Stimulated activated CD4-positive, alpha-beta T cell treated with anti-CD3 and anti-CD28 coated beads, Interleukin-15, amount 100 ng/mL, for 24 hours (primary cell): ENCODE measurements at regions not wholly inside any gene's neighbourhood (a gene's known extent, or its start where the extent isn't known, plus 50 kb on each side); places are given as distances from the start of the nearest gene placed in this dataset.

ENCODE experiments used
- DNase-seq: peaks from one replicate; pipeline ENCODE4 v3.0.0-alpha.2; 2020

DNA sequence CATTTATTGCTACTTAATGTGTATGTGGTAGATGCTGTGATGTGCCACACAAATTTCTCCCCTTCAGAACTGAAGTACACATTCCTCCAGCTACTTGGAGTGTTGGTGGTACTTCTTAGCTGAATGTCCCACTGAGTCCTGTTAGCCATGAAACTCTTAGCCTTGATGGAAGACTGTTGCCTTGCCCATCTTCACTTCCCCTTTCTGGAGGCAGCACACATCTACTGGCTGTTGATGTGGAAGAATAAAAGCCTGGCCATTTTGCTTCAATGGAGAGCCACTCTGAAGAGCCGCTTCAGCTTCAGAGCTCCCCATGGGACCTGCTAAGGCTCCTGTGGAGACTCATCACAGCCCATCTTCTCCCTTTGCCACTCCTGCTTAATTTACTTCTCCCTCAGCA, 157.7 kb upstream of the PITX2 start:
- DNase-seq = no peak

DNA sequence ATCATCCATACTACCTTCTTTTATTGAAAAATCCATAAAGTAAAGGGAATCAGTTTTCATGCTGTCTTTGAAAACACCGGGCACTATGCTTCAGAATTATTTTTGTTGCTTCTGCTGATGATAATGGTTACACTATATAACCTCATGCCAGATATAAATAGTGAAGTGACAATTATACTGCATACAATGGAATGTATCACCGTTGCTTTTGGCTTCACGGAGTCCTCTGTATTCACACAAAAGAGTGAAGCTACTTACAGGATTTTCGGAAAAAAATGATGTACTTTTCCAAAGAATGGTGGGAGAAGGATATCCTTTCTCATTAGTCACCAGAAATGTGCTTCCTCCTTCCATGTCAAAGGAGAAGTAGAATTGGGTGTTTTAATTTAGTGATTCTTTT, 159.1 kb upstream of the PITX2 start:
- DNase-seq = no peak

GRCh38 chr4:110787109-110787508, 164.2 kb upstream of the PITX2 start:
- no peak for DNase-seq

- DNase-seq = no peak
Measured at GRCh38 chr4:110787707-110788106, 164.8 kb upstream of the PITX2 start.

DNA sequence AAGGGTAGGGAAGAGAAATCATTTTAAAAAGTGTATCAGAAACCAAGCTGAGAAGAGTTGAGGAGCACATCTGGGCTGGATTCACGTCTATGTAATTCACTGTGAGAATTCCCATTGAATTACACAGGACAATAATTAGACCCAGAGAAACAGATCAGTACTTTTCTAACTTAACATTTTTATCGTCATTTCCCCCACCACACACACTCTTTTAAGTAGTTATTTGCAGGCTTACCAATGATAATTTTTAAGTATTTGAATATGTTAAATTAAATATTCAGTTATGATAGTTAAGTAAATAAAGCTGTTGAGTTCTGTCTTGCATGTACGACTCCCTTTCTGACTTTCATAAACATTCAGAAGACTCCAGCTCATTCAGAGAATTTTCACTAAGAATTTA, 165.4 kb upstream of the PITX2 start:
- no peak for DNase-seq

DNA sequence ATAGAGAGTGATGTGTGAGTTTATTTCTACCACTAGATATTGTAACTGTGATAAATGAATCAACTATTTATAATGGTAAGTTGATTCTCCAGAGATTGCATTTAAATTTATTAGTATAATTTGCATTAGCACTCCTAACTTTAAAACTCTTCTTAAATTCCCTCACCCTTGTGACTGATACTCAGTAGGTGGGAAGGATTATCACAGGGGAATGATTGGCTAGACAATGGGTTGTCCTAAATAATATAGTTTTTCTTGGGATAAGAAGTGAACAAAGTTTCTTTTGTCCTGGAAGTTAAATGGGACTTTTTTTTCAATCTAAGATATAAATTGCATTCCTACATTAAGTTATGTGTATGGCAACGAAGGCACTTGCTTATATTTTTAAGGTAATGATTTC, 169.2 kb upstream of the PITX2 start:
- no peak for DNase-seq

GRCh38 chr4:110793381-110793801, 170.5 kb upstream of the PITX2 start:
- no peak for DNase-seq

GRCh38 chr4:110793890-110794554, 171.1 kb upstream of the PITX2 start:
- no peak for DNase-seq

GRCh38 chr4:110795971-110796370, 173.1 kb upstream of the PITX2 start:
- DNase-seq = no peak

- DNase-seq = no peak
Measured at GRCh38 chr4:110797486-110797885, 174.6 kb upstream of the PITX2 start.

- no peak for DNase-seq
Measured at GRCh38 chr4:110798687-110799086, 175.8 kb upstream of the PITX2 start.

- no peak for DNase-seq
Measured at GRCh38 chr4:110799211-110799610, 176.3 kb upstream of the PITX2 start.

GRCh38 chr4:110801591-110801990, 178.7 kb upstream of the PITX2 start:
- DNase-seq = no peak

DNA sequence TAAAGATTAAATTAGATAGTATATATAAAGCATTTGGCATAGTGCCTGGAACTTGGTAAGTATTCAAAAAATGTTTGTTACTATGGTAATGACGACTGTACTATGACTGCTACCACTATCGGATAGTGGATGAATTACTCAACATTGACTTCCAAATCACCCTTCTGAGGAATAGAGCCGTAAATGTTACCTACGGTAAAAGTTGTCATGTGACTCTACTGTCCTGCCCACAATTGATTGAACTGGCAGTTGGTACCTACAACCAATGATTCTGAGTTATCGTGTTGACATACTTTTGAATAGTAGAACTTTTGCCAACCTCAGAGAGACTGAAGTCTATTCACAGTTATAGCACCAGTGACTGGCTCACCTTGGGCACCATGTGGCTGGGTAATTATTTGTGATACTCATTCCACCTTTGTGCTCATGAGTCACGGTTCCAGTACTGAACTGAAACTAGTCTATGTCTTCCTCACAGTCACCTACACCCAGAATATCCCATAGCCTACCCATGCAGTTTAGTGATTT, 185.5 kb upstream of the PITX2 start:
- DNase-seq = no peak

DNA sequence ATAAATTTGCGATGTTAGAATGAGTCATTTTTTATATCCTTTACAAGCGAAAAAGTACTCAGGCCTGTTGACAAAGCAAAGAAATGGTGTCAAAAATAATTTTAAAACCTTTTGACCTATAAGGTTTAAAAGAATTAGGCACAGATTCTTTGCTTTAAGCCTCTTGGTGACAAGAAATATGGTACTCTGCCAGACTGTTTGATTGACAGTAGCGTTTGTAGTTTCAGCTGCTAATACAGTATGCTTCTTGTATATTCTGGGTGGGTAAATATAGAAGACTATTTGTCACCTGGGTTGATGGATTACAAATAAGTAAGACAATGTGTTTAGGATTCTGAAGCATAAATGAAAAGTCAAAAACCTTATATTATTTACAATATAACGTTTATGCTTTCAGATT, 193.1 kb upstream of the PITX2 start:
- DNase-seq = no peak

DNA sequence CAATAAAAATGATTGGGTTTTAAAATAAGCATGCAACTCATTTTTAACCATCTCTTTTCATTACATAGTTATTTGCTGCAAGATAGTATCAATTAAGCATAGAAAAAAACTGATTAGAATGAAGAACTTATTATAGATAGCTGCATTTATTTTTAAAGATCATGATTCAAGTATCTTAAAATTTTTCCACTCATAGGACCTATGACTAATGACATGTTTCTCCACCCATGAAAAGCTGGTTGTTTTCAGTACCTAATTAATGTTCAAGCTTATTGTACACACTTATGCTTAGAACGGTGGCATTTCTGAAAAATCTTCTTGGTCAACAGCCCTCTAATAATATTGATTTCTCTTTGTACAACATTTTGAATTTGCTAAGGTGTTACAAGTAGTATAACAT, 193.5 kb upstream of the PITX2 start:
- DNase-seq = no peak

DNA sequence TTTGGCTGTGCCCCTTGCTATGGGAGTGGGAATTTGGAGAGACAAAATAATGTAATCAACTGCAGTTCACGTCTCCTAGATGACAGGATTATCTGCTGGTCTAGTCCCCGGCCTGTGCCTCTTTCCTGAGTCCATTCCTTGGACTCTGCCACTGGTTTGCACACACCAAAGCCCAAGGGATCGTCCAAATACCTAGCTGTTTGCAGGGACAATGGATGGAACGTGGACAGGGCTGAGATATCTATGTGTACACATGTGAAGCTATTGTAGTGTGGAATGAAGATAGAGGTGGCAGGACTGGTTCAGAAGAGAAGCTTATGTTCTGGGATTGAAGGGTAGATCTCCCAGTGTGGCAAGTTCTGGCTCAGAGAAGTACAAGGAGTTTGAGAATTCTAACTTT, 198.3 kb upstream of the PITX2 start:
- DNase-seq = no peak

DNA sequence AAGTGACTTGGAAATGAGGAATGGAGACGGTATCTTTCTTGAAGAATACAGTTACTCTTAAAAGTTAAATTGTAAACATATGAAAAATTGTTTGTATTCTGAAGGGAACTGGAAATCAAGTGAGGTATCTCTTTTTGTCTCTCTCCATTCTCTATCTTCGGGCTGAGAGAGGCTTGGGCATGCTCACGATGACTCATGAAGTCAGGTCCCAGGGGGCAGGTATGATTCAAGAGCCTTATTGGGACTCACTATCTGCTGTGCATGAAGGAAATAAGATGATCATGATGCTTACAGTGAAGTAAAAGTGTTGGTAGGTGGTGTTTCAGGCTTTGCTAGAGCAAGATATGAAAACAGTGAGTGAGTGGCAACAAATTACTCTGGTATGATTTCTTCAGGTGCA, 200.4 kb upstream of the PITX2 start:
- no peak for DNase-seq

- no peak for DNase-seq
Measured at GRCh38 chr4:110824344-110824743, 201.5 kb upstream of the PITX2 start.

DNA sequence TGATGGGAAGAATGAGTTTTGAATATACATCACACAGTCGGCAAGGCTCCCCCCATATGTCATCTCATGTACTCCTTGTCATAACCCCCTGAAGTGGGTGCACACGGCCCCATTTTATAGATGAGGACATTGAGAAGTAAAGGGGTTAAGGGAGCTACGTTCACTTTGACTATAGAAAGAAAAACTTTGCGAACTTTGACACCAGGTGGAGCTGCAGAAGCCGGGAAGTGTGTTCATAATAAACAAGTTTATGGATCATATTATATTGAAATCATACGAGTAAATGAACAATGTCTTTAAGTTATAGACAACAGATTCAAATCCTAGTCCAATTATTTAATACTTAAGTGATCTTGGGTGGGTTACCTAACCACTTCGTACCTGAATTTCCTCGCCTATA, 203.8 kb upstream of the PITX2 start:
- no peak for DNase-seq

- DNase-seq = no peak
Measured at GRCh38 chr4:110830461-110830860, 207.6 kb upstream of the PITX2 start.

DNA sequence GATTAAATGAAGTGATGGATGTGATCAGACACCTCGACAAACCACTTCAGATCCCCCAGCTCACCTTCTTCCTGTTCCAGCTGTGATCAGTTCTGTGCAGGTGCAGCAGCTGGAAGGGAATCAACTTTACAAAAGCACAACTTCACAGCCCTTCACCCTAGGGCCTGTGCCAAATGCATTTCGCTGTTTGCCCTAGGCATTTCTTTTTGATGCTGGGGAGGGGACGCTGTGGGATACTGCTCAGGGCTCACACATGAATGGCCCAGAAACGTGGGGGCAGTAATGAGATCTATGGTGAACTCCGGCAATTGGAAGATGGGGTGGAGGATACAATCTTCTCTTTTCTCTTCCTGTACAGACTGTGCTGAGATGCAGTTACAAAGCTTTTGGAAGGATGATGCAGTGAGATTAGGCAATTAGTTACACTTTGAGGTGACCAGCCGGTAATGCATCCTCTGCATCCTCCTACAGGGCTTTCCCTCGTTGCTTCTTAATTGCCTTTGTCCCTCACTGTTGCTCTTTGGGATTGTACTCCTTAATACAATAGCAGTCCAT, 215.1 kb upstream of the PITX2 start:
- DNase-seq = no peak

DNA sequence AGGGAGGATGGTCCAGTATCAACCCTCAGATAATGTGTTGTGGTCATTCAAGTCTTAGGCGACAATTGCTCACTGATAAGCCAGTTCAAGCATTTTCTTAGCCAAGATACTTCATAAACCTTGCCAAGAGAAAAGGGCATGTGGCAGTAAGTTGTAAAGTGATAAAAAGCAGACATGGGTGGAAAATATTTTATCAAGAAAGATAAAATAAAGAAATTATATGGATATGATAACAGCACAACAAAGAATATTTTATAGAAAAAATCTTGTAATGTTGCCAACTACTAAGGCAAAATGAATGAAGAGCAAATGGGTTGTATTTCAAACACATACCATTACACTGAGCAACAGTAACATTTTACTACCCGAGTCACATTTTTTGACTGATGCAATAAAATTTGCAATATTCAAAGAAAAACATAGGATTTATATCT, 217.4 kb upstream of the PITX2 start:
- no peak for DNase-seq

GRCh38 chr4:110848787-110849186, 225.9 kb upstream of the PITX2 start:
- no peak for DNase-seq

DNA sequence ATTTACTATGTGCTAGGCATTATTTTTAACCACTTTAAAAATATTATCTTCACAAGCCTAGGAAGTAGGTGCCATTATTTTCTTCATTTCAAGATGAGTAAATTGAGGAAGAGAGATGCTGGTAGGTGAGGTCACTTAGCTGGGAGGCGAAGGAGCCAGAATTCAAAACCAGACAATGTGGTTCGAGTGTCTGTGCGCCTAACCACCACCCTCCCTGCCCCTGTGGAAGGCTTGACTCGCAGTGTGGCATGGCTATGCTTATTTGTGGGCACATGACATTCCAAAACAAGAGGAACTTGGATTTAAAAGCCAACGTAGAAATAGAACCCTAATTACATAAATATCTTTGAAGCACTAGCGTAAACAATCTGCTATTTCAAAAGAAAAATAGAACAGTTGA, 226.6 kb upstream of the PITX2 start:
- DNase-seq = no peak
